NCI-H82 treated with DMSO at 0.1 percent for 48 hours (cell line): ENCODE measurements at regions not wholly inside any gene's neighbourhood (a gene's known extent, or its start where the extent isn't known, plus 50 kb on each side); places are given as distances from the start of the nearest gene placed in this dataset.

Experiments used
- DNase-seq: peaks from one replicate; lab custom pipeline; 2025; ENCODE audit not compliant: unreplicated experiment; lab: John Stamatoyannopoulos, UW

DNA sequence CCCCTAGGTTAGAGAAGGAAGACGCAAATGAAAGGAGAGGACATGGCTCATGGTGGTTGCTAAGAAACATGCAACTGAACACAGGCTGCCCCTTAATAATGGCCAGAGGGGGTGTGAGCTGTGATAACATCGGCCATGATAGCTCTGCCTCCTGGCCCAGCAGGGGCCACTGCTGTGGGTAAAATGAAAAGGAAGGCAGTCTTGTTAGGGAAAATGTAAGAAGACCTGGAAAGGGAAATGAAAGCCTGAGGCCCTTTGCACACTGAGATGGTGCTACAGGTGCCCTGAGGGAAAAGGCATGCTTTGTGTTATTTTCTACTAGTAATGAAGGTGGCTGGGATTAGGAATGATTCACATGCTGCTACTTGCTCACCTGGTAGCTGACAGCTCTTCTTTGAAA lies 123.6 kb upstream of the MID1 start:
- DNase-seq = no peak

DNA sequence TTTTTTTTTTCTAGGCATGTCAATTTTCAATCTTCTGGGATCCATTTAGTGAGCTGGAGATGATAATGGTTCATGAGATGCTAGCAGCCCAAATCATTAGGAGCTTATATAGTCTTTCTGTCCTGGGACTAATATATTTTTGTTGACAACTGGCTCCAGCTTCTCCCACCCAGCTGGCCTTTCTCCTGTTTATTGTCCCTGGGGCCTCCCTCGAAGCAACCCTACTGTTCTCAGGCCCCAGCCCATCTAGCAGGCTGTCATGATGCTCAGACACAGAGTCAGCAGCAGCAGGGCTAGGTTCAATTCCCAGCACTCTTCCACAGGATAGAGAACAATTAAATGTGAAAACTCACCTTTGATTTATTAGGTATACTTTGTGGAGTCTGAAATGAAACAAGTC lies 127.6 kb upstream of the MID1 start:
- no peak for DNase-seq

GRCh38 chrX:10749113-10749512 lies 128.7 kb upstream of the MID1 start:
- no peak for DNase-seq

DNA sequence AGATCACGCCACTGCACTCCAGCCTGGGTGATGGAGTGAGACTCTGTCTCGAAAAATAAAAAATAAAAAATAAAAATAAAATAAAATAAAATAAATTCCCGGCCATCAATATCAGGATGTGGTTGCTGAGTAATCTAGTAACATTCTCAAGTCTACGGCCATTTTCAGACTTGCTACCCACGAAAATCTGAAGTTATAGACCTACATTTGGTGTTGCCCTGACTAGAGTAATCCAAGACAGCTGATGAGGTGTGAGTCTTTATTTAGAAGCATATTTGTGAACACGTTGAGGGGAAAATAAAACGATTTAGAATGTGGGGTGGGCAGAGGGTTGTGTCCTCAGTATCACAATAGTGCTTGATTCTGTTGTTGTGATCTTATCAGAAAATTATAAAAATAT lies 130.2 kb upstream of the MID1 start:
- no peak for DNase-seq

DNA sequence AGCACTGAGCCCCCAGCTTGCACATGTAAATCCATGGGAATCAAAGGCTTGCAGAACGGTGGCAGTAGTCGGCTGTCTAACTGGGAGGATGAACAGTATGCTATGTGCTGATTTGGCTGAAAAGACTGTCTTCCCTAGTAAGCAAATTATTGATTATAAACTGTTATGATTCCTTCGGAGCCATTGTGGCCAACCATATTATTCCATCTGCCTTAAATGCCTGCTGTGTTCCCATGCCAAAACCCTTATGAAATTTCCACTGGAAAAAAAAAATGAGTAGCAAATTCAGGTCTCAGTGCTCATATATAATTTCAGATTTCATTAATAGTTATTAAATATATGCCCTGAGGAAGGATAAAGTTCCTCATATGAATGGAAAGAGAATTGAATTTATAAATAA lies 132.7 kb upstream of the MID1 start:
- no peak for DNase-seq

DNA sequence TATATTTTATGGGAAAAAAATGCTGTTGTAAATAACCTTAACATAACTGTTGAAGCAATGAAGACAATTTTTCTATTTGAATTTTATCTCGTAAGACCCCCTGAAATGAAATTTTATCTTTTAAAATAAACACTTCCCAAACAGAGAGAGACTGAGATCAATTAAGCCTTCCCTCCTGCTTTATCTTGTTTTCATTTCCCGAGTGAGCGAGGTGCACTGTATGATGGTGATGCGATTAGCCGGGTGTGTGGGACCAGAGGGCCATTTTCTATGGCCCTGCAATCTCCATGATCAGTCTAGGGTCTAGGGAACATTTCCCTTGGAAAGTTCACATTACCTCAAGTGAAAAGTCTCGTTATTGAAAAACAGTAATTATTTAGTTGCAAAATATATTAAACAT lies 134.1 kb upstream of the MID1 start:
- DNase-seq = no peak

DNA sequence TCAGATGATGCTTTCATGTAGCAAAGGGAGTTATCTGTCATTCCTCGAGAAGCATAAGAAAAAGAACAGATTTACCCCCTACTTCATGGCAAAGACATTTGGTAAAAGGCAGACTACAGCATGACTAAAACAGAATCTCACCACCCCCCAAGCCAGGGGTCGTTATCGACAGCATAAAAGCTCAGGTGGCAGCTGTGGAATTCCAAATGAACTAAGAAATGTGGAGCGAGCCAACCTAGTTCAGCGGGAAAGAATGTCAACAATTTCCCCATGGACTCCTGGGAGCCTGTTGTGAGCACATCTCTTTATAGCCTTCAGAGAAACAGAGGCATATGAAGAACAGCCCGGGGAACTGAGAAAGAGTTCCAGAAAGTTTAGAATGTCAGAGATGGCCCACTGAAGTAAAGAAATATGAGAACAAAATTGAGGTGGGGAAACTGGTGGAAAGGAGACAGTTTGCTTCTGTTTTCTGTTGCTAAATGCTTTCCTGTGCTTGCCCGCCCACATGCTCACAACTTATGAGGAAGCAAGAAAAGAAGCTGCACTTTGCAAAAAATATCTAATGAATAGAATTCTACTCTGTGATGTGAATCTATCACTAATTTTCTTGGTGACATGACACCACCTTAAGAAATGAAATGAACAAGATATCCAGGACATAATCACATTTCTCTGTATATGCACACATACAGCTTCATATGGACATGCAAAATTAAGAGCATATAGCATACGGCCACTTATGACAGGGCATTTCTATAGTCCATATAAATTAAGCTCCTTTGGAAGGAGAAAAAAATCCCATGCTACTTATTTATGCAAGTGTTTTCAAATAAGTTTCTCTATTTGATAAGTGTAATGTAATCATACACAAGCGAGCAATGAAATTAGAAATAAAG lies 135.3 kb upstream of the MID1 start:
- DNase-seq = no peak

GRCh38 chrX:10756441-10756840 lies 136.1 kb upstream of the MID1 start:
- no peak for DNase-seq

DNA sequence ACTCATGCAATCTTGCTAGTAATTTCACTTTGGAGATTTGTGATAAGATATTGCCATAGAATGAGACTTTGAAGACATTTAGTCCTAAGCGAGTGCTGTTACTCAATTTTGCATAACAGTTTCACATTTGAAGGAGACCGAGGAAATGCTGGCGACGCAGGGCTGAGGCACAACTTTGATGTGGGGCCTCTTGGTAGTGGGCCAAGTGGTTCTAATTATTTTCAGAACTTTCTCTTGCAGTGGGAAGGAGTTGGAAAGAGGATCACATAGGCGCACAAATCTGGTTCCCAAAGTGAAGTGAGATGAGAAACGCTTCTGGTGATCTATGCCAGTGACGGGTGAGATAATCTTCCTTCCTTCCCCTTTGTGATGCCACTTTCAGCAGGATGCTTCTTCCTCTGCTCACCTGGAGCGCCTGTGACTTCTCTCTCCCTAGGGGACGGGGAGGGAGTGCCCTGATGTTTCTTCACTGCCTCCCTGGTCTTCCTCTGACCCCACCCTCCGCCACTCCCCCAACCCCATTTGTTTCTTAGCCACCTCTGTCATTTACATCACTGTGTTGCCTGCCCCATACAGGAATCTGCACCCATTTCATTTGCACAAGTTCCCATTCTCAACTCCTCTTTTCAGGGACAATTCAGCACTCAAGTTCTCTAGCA lies 138.9 kb upstream of the MID1 start:
- DNase-seq = no peak

DNA sequence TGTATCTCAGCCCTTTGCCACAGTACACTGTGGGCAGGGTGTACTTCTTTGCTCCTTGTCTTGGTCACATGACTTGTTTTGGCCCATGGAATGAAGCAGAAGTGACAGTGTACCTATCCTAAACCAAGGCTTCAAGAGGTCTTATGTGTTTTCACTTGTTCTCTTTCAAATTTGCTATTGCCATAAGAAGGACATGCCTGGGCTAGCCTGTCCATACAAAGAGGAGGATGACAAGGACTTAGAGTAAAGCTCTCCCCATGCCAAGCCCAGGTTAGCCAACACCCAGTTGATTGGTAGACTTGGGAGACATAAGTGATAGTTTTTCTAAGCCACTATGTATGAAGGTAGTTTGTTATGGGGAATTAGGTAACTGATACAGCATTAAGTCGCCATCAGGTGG lies 141.1 kb upstream of the MID1 start:
- DNase-seq = no peak

GRCh38 chrX:10769195-10769594 lies 148.8 kb upstream of the MID1 start:
- peak; percentile 68 for DNase-seq

DNA sequence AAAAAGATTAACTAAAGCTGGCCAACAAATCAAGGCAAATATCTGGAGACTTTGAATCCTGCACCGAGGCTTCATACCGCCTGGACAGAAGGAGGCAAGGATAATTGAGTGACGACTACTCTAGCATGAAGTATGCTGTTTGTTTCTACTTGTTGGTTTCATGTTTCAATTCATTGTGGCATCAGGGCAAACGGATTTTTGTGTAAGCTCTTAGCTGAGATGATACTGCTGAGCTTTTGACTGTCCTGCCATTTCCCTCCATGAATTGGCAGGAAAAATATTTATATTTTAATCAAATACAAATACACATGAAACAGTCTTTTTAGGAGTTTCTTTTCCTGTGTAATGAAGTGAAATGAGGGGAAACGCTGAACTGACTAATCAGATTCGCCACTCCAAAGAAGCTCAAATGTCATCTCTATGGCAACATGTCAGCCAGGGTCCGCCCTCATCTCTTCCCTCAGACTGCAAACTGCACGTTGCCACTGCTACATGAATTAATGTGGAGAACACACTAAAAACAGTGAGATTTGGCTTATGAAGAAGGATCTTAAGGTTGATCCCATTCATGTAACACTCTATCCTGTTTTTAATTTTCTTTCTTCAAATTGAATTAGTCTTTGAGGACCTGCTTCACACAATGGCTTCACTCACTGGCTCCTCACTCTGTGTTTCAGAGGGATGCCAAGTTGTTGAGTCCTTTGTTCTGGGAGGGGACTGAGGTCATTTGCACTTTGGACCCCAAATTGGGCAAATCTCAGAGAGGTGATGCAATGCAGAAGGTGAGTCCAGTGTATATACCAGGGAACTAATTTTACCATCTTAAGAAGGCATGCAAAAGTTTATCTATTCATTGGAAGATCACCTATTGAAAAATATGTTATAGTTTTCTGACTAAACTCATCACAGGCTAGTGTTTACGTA lies 149.6 kb upstream of the MID1 start:
- peak; percentile 62 for DNase-seq

DNA sequence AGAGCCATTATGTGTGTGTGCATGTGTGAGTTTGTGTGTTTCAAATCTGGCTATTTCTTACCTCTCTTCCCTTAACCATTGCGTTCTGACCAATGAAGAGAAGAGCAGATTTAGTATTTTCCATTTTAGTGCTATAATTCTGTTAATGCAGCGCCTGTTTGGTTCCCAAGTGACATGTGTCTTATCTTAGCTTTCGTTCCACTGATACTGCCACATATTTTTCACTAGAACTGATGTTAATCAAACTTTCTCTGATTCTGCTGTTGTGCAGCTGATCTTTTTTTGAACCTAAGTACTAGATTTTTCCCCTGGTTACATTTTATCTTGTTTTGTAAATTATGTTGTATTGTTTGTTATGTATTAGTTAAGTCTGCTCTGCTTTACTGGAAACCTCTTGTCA lies 152.9 kb upstream of the MID1 start:
- no peak for DNase-seq

DNA sequence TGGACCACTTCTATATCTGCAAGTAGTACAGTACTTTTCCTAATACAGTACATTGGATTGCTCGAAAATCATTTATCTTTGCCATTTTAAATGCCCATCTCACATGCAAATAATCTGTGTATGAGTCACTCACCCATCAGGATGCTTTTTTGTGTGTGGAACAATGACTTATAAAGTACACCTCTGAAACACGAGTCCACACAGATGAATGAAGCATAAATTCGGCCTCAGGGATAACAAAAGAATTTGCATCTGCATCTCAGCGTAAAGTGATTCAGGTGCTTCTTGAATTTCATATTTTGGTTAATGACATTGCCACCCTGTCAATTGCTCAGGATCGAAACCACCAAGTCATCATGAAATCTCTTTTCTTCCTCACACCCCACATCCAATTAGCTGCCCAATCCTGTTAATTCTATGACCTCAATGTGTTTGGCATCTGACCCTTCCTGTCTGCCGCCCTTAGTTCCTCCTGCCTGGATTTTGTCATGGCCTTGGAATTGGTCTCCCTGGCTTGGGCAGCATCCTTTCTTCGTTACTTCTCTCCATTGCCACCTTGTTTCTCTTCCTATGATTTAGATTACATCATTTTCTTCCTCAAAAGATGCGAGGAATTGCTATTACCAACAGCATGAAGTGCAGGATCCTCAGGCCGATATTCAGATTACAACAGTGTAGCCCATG lies 161.6 kb upstream of the MID1 start:
- peak; percentile 11 for DNase-seq

GRCh38 chrX:10783451-10783995 lies 163.1 kb upstream of the MID1 start:
- no peak for DNase-seq

GRCh38 chrX:10787264-10787663 lies 166.9 kb upstream of the MID1 start:
- no peak for DNase-seq

DNA sequence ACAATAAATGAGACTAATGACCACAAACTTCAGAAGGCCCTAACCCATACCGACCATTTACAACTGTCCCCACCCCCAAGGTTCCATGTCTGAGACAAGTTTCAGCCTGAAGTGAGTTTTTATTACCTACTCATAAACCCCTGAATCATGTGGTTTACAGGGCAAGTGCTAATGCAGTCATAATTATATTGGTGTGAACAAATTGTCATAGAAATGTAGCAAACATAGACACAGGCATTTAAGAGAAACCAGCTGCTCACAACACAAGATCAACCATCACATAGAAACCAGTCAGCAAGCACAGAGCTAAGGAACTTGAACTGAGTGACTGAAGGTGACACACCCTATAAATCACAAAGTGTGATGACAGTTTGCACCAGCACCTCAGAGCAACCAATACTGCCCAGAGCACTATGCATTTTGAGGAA lies 173.8 kb upstream of the MID1 start:
- DNase-seq = no peak

DNA sequence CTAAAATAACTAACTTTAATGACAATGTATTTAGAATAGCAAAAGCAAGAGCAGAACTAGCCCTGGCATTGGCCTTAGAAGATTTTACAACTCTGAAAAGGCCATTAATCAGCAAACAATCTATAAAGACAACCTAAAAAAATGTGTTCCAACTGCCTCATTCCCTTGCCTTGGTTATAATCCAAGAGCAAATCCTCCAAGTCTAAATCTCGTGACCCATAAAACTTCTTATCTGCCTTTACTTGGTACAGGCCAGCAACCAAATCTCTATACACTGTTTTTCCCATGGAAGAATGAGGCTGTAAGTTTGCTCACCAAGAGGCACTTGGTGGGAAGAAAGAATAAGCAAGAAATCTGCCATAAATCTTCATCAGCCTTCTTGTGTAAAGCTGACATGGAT lies 175.3 kb upstream of the MID1 start:
- DNase-seq = no peak

DNA sequence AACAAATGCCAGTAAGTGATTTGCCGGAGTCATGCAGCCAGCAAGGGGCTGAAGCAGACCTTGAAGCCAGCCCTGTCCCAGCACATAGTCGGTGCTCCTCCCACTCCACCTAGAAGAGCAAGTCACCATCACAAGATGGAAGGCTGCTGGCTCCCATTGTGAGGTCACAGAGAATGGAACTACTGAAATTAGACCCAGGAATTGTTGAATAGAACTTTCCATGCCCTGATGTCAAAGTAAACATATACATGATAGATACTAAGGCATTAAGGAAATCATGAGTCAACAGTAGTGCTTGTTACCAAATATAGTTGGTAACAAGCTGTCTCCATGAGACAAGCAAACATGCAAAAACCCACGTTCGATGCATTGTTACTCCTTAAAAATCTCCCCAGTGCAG lies 177.1 kb upstream of the MID1 start:
- DNase-seq = no peak

DNA sequence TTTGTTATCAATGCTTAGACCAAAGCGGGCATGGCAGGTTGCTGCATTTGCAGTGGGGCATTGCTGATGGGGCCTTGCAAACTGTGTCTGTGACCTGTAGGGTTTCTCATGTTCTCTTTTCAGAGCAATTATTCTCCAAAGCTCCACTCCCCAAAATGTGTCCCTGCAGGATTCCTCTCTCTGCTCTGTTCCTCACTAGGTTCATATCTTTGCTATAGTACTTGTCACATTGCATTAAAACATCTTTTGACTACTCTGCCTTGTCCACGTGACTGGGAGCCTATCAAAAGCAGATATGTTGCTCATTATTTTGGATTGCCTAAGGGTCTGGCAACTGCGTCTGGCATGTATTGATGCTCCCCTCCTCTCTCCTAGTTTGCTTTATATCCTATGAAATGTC lies 177.7 kb upstream of the MID1 start:
- DNase-seq = no peak

DNA sequence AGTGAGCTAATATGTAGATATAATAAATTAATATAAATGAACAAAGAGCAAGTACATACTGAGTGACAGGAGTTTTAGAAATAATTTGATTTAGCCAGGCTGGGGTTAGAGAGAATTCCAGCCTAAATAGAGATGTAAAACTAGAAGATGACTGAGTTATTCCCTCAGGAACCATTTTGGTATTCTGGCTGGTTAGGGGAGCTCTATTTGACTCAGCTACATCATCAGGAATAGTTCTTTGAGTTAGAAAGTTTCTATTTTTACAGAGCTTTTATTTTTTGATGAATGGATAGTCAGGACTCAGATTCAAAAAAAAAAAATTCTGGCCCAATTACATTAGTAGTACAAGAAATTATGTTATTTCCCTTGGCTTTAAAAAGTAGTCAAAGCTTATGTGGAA lies 180.4 kb upstream of the MID1 start:
- no peak for DNase-seq
